ENCODE measurements at regions not wholly inside any gene's neighbourhood (a gene's known extent, or its start where the extent isn't known, plus 50 kb on each side); places are given as distances from the start of the nearest gene placed in this dataset.

DNA sequence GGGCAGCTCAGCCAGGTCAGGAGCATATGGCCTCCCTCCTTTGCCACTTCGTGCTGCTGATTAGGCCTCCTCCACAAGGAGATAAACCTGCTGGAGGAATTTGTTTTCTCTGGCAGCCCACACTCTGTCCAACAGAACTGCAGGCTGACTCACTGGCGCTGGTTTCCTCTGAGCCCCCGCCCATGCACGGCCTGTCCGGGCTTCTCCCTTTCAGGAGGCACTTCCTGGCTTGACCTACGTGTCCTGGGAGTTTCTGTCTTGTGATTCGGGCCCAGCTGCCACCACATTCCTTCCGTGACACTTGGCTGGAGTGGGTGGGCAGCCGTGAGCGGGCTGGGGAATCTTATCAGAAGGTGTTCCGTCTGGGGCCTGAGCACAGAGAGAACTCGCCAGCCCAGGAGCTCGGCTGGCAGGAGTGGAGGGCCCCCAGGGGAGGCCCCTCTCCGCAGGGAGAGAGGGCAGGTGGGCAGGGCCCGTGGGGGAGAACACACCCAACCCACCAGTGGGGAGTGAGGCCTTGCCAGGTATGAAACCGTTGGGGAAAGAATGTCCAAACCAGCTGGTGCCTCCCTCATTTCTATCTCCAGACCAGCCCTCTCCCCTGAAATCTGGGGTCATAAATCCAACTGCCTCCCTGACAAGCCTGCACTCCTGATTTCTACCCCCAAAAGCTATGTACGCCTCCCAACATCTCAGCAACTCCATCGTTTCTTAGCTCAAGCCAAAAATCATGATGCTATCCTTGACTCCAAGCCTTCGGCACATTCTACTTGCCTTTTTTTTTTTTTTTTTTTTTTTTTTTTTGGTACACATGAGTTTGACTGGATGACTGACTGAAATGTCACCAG lies 110.6 kb upstream of the MEF2A start:
- H3K4me1 ChIP-seq: peaks cover 14% of the 10 kb centered on the region

GRCh38 chr15:99455789-99456160 lies 110.0 kb upstream of the MEF2A start:
- TF ChIP-seq POLR2A (IDR thresholded peaks at IDR 0.05) (no peak), CTCF (IDR thresholded peaks at IDR 0.05) (no peak)
- intact Hi-C loops (cut with DNase I): no loop called here
- Histone ChIP-seq H3K9me3 (no peaks in the 10 kb centered on the region), H3K4me3 (no peak overlapping the region), H3K36me3 (replicated peaks in 1 of 2; ENCODE audit: insufficient read depth in 1 of 2, low read depth in 2 of 2) (no peaks in the 10 kb centered on the region), H3K27me3 (no peaks in the 10 kb centered on the region), H3K27ac (peak overlapping the region in 1 of 4 donors; percentile 74), H3K4me1 (peaks cover 14% of the 10 kb centered on the region)
- no peak for ATAC-seq
- no peak for DNase-seq

More for the DNA sequence above, 110.6 kb upstream of the MEF2A start:
- Histone ChIP-seq H3K27me3 (no peaks in the 10 kb centered on the region), H3K27ac (peak overlapping the region; percentile 47 to 76 (median 60)), H3K9me3 (no peaks in the 10 kb centered on the region), H3K4me3 (no peak overlapping the region), H3K36me3 (replicated peaks in 1 of 2; ENCODE audit: insufficient read depth in 1 of 2, low read depth in 2 of 2) (no peaks in the 10 kb centered on the region)
- DNase-seq (peak; percentile 55 to 81 (median 74)), ATAC-seq (peak; percentile 81)
- intact Hi-C loops (cut with DNase I): no loop called here
- 49 to 75% methylated on average over 9 to 19 of the region's 19 CpGs for WGBS, 2 donors
- TF ChIP-seq CTCF (IDR thresholded peaks at IDR 0.05) (peak in 2 of 7 experiments; percentile 6 to 12), POLR2A (IDR thresholded peaks at IDR 0.05) (peak in 2 of 3 donors; percentile 31 to 35)

- no peaks in the 10 kb centered on the region for H3K27me3 ChIP-seq
- no peaks in the 10 kb centered on the region for H3K4me1 ChIP-seq
- no peak for TF ChIP-seq CTCF (IDR thresholded peaks at IDR 0.05)
- no peak for TF ChIP-seq POLR2A (IDR thresholded peaks at IDR 0.05)
- no peak overlapping the region for H3K4me3 ChIP-seq
- ATAC-seq: no peak
- H3K9me3 ChIP-seq: peaks cover 0 to 3% (median 0%) of the 10 kb centered on the region in 3 donors
- DNase-seq: no peak
- no peak overlapping the region for H3K27ac ChIP-seq
- WGBS, 2 donors: 43 to 61% methylated on average over 2 of the region's 2 CpGs
- no peaks in the 10 kb centered on the region for H3K36me3 ChIP-seq (replicated peaks in 1 of 2; ENCODE audit: insufficient read depth in 1 of 2, low read depth in 2 of 2)
- intact Hi-C loops (cut with DNase I): no loop called here
These were observed 101.6 kb upstream of the MEF2A start for GRCh38 chr15:99464137-99464536.

DNA sequence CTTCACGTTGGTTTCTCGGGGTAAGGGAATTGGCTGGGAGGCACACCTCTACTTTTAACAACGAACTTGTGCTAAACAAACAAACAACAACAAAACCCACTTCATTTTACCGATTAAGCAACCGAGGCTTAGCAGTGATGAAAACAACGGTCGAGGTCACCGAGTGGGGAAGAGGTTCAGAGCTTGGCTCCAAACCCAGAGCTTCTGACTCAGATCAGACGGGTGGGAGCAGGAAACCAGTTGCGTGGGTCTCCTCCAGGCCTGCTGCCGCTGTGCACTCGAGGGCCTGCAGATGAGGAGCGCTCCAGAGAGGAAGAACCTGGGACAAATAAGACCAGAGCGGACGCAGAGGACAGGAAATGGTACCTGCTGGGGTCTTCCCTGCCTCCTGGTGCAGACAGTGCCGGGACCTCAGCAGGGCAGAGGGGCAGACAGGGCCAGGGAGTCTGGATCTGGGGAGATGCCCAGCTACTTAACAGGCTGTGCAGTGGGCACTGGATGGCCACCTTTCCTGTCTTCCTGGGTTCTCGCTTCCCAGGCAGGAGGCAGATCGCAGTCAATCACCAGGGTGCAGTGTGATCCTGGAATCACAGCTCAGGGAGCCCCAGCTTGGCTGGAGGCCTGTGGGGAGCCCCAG lies 99.0 kb upstream of the MEF2A start:
- H3K27ac ChIP-seq: no peak overlapping the region
- peaks cover 0 to 3% (median 0%) of the 10 kb centered on the region in 3 donors for H3K9me3 ChIP-seq
- H3K27me3 ChIP-seq: no peaks in the 10 kb centered on the region
- H3K4me1 ChIP-seq: no peaks in the 10 kb centered on the region
- ATAC-seq (no peak), DNase-seq (peak in 1 of 4 donors; percentile 27)
- TF ChIP-seq CTCF (IDR thresholded peaks at IDR 0.05) (no peak), POLR2A (IDR thresholded peaks at IDR 0.05) (no peak)
- no peak overlapping the region for H3K4me3 ChIP-seq
- intact Hi-C loops (cut with DNase I): no loop called here
- H3K36me3 ChIP-seq (replicated peaks in 1 of 2; ENCODE audit: insufficient read depth in 1 of 2, low read depth in 2 of 2): no peaks in the 10 kb centered on the region
- WGBS, 2 donors: 67 to 84% methylated on average over 13 to 18 of the region's 18 CpGs
